ENCODE measurements at regions not wholly inside any gene's neighbourhood (a gene's known extent, or its start where the extent isn't known, plus 50 kb on each side); places are given as distances from the start of the nearest gene placed in this dataset.

DNA sequence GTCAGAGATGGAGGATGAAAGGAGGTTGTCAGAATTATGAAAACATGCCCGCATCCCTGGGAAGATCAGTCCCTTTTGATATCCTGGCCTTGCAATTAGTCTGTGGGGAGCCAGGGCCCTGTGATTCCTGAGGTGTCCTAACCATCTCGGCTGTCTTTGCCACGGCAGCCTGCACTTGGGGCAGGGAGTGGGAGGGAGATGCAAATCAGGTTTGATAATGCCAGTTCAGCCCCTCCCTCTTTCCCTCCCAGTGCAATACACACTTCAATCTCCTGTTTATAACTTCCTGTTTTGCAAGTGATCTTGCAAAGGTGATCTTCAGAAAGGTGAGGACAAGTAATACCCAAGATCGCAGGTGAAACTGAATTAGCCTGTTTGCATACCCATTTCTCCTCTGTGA, 114.0 kb upstream of the ALDH1B1 start:
- TF ChIP-seq CTCF (IDR thresholded peaks at IDR 0.05) (no peak), POLR2A (IDR thresholded peaks at IDR 0.05) (no peak)

All from right lobe of liver (tissue), 4 donors.